IPS-11a (cell line): ENCODE measurements at regions not wholly inside any gene's neighbourhood (a gene's known extent, or its start where the extent isn't known, plus 50 kb on each side); places are given as distances from the start of the nearest gene placed in this dataset.

Experiments used
- H3K4me3 ChIP-seq: one replicate; pipeline ENCODE4 v1.5.1; 2013; ENCODE audit warnings: low read depth, low read length, control low read depth

DNA sequence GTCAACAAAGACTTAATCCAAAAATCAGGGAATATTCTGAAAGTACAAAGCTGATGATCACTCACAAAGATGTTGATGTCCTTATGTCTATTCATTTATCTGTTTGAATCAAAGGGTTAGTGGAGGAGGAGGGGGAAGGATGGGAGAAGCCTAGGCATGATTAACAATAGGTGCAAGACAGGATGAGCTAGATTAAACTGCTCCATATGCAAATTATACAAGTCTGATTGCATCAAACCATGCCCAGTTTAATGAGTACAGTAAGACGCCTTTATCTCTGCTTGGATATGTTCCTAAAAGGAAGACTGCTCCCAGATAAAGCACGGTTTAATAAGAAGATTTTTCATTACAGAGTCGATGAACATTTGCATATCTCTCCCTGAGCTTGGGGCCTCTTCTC, 626.4 kb upstream of the NOX3 start:
- H3K4me3 ChIP-seq, result no peak overlapping the region

DNA sequence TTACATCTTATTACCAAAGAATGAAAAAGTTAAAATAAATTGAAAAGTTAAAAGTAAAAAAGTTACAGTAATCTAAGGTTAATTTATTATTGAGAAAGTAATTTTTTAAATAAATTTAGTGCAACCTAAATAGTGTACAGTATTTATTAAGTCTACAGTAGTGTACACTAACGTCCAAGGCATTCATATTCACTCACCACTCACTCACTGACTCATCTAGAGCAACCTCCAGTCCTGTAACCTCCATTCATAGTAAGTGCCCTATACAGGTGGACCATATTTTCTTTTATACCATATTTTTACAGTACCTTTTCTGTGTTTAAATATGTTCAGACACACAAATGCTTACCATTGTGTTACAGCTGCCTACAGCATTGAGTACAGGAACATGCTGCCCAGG, 624.7 kb upstream of the NOX3 start:
- no peak overlapping the region for H3K4me3 ChIP-seq

DNA sequence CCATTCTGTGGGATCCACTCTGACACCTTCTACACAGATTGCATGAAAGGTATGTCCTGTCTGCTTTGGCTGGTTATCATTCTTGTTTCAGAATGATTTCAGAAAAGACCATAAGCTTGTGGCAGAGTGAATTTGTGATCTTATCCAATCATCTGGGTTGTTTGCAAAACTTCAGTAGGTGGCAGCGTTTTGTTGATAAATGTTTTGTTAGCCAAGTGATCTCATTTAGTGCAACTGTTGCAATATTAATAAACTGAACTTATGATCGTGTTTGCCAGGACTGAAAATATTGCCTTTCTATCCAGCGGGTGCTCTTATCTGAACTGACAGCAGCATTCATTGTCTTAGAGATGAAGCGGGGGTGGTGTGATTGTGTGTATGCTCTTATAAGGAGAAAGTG, 613.2 kb upstream of the NOX3 start:
- no peak overlapping the region for H3K4me3 ChIP-seq

DNA sequence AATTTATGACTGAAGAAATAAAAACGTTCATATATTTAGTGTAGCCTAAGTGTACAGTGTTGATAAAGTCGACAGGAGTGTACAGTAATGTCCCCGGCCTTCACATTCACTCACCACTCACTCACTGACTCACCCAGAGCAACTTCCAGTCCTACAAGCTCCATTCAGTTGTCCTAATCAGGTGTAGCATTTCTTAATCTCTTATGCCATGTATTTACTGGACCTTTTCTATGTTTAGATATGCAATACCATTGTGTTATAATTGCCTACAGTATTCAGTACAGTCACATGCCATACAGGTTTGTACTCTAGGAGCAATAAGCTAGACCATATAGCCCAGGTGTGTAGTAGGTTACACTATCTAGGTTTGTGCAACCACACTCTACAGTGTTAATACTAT, 610.2 kb upstream of the NOX3 start:
- no peak overlapping the region for H3K4me3 ChIP-seq

DNA sequence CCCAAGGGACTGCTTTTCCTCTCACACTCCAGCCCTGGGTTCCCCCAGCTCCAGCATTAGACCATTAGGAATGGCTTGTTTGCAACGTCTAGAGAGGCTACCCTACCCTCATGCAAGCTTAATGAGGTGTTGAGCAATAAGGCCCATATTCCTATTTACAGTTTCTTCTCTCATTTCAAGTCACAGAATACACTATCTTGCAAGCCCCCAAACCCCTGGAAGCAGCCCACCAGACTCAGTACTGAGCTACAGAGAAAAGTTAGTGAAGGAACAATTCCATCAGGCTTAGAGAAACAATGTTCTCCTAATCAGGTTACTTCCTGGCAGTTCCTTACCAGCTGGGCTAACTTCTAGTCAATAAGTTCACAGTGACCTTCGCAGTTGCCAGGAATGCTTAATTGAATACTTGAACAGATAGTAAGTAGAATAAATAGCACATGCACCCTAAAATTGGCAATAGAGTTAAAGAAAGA, 606.5 kb upstream of the NOX3 start:
- H3K4me3 ChIP-seq, result no peak overlapping the region

DNA sequence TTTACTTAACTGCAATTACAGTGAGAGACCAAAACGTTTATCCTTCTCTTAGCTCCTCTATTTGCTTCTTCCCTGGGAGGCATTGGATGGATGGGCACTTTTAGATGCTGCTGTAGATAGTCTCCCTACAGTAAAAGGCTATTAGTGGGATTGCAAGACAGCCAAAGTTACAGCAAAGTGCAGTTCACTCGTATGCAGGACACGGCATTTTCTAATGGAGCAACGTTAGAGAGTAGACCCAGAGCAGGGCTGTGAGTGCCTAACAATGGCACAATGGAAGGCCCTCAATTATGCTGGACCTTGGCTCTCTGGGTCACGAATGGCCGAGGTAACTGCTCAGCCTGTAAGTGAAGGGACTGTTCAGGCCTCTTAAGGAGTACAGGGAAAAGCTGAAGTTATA, 605.8 kb upstream of the NOX3 start:
- H3K4me3 ChIP-seq, result no peak overlapping the region

DNA sequence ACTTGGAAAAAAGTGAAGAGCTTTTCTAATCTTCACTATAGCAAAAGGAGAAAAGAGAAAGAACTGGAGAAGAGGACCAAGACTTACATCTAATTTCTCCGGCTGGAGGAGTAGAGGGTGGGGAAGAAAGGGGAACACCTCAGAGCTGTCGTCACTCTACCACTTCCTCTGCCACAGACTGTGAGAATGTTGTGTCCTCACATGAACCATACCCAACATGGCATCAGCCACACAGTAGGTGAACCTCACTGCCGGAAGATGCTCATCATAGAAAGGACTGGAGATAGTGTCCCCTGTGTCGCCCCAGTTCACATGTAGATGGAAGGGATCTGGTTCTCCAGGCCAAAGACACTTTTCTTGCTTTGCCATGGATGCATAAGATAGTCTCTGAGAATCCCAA, 604.4 kb upstream of the NOX3 start:
- H3K4me3 ChIP-seq, result no peak overlapping the region

DNA sequence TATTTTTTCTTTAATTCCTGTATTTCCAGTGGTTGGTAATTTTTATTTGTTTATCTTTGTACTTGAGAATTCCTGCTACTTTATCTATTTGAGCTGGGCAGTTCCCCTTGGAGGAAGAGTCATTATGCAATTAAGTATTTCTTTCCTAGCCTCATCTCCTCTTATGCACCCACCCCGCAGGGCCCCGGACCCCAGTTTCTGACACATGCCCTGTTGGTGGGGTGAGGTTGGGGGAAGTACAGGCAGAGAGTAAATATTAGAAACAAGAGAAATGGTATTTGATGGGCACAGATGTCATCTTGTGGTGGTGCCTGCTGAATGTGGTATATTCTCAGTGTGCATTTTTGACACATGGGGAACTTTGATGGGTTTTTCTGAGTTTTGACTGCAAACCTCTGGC, 602.7 kb upstream of the NOX3 start:
- H3K4me3 ChIP-seq, result no peak overlapping the region

DNA sequence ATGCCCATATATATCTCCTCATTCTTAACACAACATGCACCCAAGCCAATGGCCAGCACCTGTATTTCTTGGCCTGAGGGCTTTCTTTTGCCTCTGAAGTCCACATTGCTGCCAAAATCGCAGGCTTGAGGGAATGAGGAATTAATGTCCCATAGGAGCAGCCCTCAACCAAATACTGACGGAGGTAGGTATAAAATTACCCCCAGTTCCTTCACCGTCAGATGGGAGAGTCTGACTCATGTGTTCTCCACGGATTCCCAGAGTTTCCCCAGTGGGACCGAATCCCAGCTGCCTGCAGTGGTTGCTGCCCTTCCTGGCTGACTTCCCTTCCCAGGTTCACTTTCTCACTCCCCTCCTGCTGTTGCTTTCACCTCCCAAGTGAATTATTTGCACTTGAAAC, 602.2 kb upstream of the NOX3 start:
- no peak overlapping the region for H3K4me3 ChIP-seq

DNA sequence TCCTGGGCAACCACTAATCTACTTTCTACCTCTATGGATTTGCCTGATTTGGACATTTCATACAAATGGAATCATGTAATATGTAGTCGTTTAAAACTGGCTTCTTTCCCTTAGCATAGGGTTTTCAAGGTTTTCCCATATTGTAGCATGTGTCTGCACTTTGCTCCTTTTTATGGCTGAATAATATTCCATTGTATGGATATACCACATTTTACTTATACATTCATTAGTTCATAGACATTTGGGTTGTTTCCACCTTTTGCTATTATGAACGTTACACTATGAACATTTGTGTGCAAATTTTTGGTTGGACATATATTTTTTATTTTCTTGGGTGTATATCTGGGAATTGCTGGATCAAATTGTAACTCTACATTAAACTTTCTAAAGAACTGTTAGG, 600.4 kb upstream of the NOX3 start:
- H3K4me3 ChIP-seq, result no peak overlapping the region

DNA sequence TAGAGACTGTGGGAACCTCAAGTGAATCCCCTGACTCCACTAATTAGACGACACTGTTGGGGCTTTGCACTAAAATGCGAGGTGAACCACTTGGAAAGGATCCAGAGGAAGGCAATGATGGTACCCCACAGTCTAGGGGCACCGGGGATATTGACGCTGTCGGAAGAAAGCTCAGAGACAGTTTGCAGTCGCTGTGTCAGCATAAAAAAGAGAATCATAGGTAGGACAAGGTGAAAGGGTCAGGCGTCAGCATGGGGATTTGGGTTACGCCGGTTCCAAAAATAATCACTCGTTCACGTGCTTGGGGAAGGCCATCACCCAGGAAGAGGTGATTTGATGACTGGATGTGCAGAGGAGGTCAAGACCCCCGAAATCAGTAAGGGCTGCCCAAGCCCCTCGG, 598.0 kb upstream of the NOX3 start:
- no peak overlapping the region for H3K4me3 ChIP-seq

DNA sequence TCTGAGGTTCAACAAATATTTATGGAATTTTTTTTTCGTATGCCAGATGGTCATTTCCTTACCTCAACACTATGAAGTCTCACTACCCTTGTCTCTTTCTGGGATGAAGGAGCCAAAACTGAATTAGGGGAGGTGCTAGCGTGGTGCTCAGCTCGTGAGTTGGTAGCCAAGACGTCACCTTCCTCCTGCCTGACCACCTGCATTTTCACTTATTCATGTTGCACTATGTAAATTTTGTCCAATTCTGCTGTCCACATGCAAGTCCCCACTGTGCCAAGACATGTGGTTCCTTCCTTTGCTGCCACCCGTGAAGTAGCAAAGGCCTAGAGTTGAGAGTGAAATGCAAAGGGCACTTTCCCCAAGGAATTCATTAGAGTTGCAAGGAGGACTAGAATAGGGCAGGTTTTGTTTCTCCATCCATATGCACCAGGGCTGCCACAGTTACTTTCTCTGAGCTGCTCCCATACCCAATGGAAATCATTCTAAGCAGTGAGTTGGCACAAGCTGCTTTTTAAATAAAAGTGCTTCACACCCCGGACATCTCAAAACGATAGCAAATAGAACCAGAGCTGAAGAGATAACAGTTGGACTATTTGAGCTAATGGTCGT, 591.3 kb upstream of the NOX3 start:
- H3K4me3 ChIP-seq, result no peak overlapping the region

DNA sequence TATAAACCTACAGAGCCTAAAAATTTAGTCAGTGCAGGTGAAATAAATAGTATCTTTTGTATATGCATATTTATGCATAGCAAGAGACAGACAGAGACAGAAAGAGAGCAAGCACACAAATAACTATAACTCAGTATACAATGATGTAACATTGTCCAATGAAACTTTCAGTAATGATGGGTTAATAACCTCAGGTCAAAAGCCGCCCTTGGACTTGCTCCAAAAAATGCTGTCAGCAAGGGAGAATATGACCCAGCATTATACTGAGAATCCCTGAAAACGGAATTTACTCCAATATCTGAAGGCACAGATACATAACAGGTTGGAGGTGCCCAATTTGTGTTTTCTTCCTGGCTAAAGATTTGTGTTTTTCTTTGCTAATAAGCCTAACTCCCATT, 590.6 kb upstream of the NOX3 start:
- no peak overlapping the region for H3K4me3 ChIP-seq

DNA sequence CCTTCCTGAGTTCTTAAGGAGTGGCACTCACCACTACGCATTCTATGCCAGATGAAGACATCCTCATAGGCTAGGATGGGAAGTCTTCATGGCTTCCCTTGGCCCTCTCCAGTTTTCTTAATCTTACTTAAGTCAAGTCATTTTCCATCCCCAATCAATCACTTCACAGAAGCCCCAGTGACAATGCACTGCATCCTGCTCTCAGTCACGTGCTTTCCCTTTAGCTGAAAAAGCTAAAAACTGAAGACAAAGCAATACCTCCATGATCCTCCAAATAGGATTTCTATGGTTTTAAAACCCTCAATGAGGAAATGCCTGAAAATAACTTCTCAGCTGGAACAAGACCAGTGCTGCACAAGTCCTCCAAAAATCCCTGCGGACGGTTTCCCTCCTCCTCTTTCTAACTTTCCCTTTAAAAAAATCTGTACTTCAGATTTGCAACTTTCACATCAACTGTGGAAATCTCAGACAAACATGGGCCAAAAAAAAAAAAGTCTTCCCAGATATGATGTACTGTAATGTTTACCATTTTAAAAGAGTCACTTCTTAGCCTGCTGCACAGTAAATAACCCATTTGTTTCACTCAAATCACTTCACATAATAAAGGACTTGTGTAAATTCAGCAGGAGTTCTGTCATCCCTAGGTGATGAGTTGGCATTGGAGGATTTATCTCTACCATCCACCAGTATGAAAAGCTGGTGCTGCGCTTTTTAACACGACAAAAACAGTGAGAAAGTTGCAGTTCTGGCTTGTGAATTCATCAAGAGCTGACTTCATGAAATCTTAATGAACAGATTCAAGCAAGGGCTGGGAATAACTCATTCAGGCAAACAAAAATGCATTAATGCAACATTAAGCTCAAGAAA, 590.0 kb upstream of the NOX3 start:
- H3K4me3 ChIP-seq, result no peak overlapping the region

DNA sequence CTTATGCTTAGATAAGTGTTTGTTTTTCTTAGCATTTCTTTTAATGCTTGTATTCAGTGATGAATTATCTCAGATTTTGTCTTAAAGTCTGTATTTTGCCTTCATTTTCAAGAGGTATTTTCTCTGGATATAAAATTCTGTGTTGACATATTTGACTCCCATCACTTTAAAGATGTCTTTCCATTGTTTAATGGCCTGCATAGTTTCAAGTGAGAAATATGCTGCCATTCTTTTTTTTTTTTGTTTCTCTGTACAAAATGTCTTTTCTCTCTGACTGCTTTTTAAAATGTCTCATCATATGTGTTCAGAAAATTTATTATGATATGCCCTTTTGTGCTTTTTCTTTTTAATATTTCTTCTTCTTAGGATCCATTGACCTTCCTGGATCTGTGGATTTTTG, 578.0 kb upstream of the NOX3 start:
- H3K4me3 ChIP-seq, result no peak overlapping the region

DNA sequence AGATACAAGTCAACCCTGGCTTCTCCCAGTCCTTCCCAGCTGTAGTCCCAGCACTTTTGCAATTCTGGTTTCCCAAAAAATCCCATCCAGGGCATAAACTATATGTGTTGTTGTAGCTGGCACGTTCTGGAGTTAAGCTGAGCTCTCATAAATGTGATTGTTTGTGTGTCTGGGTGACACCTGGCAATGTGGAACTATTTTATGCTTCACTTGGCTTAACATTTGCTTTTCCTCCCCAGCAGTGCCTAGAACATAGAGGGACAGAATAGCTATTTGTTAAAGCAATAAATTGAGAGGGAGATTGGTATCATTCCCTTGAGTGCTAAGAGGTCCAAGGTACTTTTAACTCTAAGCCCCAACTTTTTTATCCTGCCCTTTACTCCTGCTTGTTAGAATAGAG, 575.9 kb upstream of the NOX3 start:
- no peak overlapping the region for H3K4me3 ChIP-seq

DNA sequence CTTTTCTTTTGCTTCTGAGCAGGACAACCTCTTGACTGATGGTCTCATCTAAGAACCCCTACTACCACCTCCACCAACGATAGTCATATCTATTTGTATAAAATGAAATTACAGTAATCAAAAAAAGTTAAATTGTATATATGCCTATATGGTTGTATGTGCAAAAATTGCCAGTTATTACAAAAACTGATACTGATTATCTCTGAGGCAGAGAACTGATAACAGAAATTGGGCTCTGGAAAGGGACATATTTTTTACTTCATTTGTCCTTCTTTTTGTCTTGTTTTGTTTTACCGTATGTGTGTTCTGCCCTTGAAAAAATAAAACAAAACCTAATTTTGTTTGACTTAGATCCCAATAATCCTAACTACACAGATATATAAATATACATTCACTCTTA, 574.4 kb upstream of the NOX3 start:
- H3K4me3 ChIP-seq, result no peak overlapping the region

DNA sequence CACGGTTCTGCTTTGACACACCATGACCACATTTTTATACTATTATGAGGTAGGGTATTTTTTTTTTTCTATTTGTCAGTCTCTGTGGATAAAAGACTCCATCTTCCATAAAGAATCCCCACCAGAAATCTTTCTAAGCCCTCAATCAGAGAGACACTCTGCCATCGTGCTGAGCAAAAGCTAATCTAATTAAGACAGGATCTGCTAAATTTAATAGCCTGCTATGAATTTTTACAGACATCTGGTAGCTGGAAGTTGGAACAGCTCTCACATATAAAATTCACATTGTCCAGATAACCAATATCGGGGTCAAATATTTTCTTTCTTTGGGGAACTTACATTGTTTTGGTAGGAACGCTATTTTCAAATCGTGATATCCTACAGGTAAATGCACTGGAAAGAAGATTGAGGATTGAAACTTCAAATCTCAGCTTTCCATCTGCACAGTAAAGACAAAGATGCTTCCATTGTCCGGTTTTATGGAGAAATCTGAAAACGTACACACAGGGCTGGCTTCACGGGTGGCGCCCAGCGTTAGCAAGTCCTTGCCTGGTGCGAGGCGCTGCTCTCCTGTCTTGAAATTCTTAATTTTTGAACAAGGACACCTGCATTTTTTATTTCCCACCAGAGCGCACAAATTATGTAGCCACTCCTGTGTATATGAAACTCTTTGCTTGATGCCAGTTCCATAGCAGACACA, 573.8 kb upstream of the NOX3 start:
- H3K4me3 ChIP-seq, result no peak overlapping the region

DNA sequence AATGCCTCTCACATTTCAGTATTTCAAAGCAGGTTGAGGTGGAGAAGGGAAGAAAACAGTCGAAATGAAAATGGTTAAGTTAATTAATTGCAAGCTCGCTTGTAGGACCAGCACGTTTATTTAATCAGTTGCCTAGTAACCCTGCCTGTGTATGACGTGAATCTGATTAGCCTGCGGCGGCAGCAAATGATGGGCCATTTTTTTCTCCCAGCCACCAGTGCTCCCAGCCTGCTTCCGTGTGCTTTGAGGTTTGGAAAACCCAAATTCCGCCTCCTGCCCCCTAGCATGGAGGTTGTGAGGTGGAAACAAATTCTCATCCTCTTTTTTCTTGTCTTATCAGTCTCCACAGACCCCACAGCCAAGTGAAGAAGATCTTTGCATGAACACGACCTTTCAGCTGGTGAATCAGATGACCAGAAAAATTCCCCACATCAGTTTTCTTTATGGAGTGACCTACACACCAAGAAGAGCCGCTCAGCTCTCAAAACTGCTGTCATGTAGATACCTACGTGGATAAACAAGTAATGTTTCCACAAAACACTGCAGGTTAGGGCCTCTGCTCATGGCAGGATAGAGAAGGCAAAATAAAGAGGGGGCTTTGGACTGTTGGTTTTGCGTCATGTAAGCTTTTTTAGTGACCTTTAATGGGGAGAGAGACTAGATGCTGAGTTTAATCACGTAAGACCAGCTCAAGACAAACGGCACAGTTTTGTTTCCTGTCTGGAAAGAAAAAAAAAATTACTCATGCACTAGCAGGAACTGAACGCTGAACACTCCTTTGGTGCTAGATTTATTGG, 572.9 kb upstream of the NOX3 start:
- no peak overlapping the region for H3K4me3 ChIP-seq

DNA sequence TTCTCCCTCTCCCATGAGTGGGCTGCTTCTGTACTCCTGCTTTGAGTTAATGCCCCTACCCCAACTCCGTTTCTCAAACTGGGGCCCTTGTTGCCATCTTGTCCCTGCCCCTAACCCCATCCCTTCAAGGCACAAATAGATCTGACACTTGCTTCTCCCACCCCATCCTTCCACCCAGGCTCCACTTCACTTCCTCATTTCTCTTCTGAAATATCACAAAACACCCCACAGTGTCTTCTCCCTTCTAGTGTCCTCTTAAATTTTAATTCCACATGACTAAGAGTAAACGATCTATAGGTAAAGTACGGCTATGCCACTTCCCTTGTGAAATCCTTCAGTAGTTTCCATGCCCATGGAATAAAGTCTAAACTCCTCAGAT, 571.6 kb upstream of the NOX3 start:
- H3K4me3 ChIP-seq, result no peak overlapping the region

DNA sequence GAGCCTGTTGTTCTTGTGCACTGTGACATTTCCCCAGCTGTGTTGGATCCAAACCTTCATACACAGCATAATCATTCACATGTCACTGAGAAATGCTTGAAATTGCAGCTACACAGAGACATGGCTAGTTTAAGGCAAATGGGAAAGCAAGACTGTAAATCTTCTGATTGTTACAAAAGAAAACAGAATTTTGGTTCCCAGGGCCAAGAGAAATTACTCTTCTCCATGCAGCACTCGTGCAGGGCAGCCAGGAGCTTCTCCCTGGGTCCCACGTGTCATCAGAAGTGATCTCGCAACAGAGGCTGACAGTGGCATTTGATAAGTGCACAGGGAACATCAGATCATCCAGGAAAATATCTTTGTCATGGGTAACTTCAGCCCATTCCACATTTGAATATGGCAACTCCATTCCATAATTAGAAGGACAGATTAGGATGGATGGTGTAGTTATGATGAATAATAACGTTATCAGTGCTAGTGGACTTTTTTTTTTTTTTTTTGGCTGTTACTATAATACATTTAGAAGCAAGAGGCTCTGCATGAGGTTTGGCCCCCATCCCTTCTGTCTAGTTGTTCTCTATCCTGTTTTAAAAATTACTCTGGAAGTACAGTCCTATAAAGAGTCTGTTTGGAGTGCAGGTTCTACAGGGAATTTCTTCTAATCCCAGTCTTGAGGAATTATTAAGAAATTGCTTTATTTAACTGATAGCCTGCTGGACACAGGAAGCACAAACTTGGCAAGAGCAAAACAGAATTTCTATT, 571.0 kb upstream of the NOX3 start:
- no peak overlapping the region for H3K4me3 ChIP-seq
